ENCODE measurements at regions not wholly inside any gene's neighbourhood (a gene's known extent, or its start where the extent isn't known, plus 50 kb on each side); places are given as distances from the start of the nearest gene placed in this dataset.

DNA sequence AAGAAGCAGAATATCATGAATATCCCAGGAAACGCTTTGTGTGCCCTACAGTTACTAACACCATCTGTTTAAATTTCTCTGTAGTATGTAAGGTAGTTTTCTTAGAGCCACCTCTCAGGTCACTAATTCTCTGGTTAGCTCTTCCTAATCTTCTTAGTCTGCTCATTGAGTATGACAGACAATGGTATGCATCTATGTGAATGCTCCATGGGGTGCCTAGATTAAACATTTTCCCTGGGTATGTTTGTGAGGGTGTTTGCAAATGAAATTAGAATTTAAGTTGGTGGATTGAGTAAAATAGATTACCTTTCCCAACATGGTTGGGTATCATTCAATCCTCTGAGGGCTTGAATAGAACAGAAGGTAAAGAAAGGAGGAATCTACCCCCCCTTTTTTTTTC lies 233.0 kb downstream of the PCDH18 start:
- dilution Hi-C loops (cut with HindIII; ENCODE audit: low sequenced_read_pairs, unreplicated experiment) = no loop called here
- CTCF ChIA-PET = interaction anchor here (0.5 kb wide), 1 partner anchor 224 kb away, joined by 3 read pairs; no protein-coding TSS in a partner anchor
- intact Hi-C loops (cut with micrococcal nuclease) = no loop called here

More for the DNA sequence above, 233.0 kb downstream of the PCDH18 start:
- H3K4me3 ChIP-seq (ENCODE audit: insufficient read depth, low read depth, low read length) = no peak overlapping the region
- no peak overlapping the region for H4K8ac ChIP-seq (ENCODE audit: low read depth in 2 of 2, low read length in 2 of 2)
- no peak overlapping the region for H4K5ac ChIP-seq (ENCODE audit: low read depth, low read length)
- H3K36me3 ChIP-seq (ENCODE audit: control insufficient read depth, insufficient read depth, low read length) = no peaks in the 10 kb centered on the region
- H3K14ac ChIP-seq (replicated peaks; ENCODE audit: low read depth, low read length) = no peak overlapping the region
- no peak overlapping the region for H3K18ac ChIP-seq (ENCODE audit: low read depth, low read length)
- H3K23ac ChIP-seq (ENCODE audit: low read depth, low read length) = no peak overlapping the region
- BruUV-seq (replicated peaks) = no TSS peak
- H2AFZ ChIP-seq (replicated peaks; ENCODE audit: low read length, poor library complexity) = no peak overlapping the region
- no peak overlapping the region for H2BK120ac ChIP-seq (ENCODE audit: low read depth, low read length)
- H4K91ac ChIP-seq (ENCODE audit: insufficient read depth, low read depth, low read length) = no peak overlapping the region
- no peak overlapping the region for H2AK5ac ChIP-seq (ENCODE audit: low read depth, low read length)
- H3K9ac ChIP-seq (ENCODE audit: low read depth, low read length) = no peak overlapping the region
- H2BK20ac ChIP-seq (ENCODE audit: low read depth, low read length) = no peak overlapping the region
- no peak overlapping the region for H3K27ac ChIP-seq (ENCODE audit: insufficient read depth, low read length)
- H3K4me2 ChIP-seq (ENCODE audit: low read depth, low read length) = no peak overlapping the region
- in situ Hi-C loops (cut with MboI; ENCODE audit: low sequenced_read_pairs) = loop anchor here (25.0 kb wide), 1 partner anchor 213 kb away; no protein-coding TSS in a partner anchor
- H4K20me1 ChIP-seq (ENCODE audit: insufficient read depth, low read length) = no peaks in the 10 kb centered on the region
- H3K79me1 ChIP-seq (ENCODE audit: low read depth in 1 of 2, low read length in 2 of 2) = no peaks in the 10 kb centered on the region
- H3K9me3 ChIP-seq (ENCODE audit: control insufficient read depth, insufficient read depth, low read length) = no peaks in the 10 kb centered on the region
- DNase-seq = no peak
- H2BK5ac ChIP-seq (ENCODE audit: low read depth, low read length, poor library complexity, severe bottlenecking) = no peak overlapping the region
- no peak overlapping the region for H2BK15ac ChIP-seq (ENCODE audit: low read depth, low read length)
- H2AK9ac ChIP-seq (replicated peaks; ENCODE audit: low read depth, low read length, poor library complexity) = no peak overlapping the region
- H3K4me1 ChIP-seq (ENCODE audit: control insufficient read depth, insufficient read depth, low read length) = no peaks in the 10 kb centered on the region
- H3K4ac ChIP-seq (ENCODE audit: low read depth, low read length) = no peak overlapping the region
- no peaks in the 10 kb centered on the region for H3K9me1 ChIP-seq (ENCODE audit: insufficient read depth, low read length)
- POLR2A ChIA-PET (ENCODE audit: unreplicated experiment) = no interaction called here
- H3K56ac ChIP-seq (ENCODE audit: extremely low read depth, insufficient read depth, low read length) = no peak overlapping the region
- ATAC-seq (ENCODE audit: low read depth) = no peak
- no peak for TF ChIP-seq RAD21 (IDR thresholded peaks at IDR 0.05; ENCODE audit: low read length)
- no peak for TF ChIP-seq NFE2L2 (IDR thresholded peaks at IDR 0.05; ENCODE audit: low read depth, low read length)
- no peak for TF ChIP-seq CHD1 (IDR thresholded peaks at IDR 0.05; ENCODE audit: low read depth, low read length)
- TF ChIP-seq, protein P1, sequence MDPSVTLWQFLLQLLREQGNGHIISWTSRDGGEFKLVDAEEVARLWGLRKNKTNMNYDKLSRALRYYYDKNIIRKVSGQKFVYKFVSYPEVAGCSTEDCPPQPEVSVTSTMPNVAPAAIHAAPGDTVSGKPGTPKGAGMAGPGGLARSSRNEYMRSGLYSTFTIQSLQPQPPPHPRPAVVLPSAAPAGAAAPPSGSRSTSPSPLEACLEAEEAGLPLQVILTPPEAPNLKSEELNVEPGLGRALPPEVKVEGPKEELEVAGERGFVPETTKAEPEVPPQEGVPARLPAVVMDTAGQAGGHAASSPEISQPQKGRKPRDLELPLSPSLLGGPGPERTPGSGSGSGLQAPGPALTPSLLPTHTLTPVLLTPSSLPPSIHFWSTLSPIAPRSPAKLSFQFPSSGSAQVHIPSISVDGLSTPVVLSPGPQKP (IDR thresholded peaks at IDR 0.05; ENCODE audit: borderline replicate concordance, low read depth, low read length) = no peak
- no peak for TF ChIP-seq BHLHE40 (IDR thresholded peaks at IDR 0.05; ENCODE audit: low read depth, low read length)
- no peak for TF ChIP-seq MXI1 (IDR thresholded peaks at IDR 0.05; ENCODE audit: borderline replicate concordance, low read depth, low read length)
- TF ChIP-seq, protein P2, sequence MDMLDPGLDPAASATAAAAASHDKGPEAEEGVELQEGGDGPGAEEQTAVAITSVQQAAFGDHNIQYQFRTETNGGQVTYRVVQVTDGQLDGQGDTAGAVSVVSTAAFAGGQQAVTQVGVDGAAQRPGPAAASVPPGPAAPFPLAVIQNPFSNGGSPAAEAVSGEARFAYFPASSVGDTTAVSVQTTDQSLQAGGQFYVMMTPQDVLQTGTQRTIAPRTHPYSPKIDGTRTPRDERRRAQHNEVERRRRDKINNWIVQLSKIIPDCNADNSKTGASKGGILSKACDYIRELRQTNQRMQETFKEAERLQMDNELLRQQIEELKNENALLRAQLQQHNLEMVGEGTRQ (IDR thresholded peaks at IDR 0.05; ENCODE audit: low read depth, low read length) = no peak
- no peak for TF ChIP-seq SMC3 (IDR thresholded peaks at IDR 0.05; ENCODE audit: low read depth, low read length)
- no peak for TF ChIP-seq MAFK (IDR thresholded peaks at IDR 0.05; ENCODE audit: low read depth, low read length)
- no CpG with 5 or more reads among the region's 1 CpG for WGBS, 2 experiments (ENCODE audit: extremely low coverage in 2 of 2, insufficient read length in 1 of 2)
- no peaks in the 10 kb centered on the region for H3K27me3 ChIP-seq (ENCODE audit: control insufficient read depth, insufficient read depth, low read length)

Data from IMR-90 (cell line).